ENCODE measurements at regions not wholly inside any gene's neighbourhood (a gene's known extent, or its start where the extent isn't known, plus 50 kb on each side); places are given as distances from the start of the nearest gene placed in this dataset.

DNA sequence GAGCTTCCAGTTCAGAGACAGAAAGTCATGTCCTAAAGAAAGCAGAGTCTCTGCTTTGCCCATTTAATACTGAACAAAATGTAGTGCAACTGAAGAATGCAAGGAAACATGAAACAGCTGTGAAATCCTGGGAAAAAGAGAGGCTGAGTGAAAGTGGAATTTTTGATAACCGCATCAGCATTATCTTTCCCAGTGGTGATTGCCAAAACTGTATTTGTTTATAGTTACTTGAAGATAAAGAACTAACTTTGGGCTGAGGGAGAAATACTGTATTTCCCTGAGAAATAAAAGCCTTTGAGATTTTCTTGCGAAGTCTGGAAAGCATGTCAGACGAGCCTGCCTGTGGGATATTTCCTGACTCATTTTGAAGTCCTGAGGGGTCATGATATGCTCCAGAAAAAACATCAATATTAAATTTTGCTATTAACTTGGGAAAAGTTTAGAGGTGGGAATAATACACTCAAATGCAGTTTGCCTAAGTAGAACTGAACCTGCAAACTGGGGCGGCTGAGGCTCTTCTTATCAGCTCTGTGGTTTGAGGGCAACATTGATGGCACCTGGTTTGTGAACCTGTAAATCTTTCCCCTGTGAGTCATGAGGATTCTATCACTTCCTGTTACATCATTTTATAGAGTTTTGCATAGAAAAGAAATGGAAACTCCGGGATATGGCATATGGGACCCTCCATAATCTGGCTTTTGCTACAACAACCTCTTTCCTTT, 855.3 kb downstream of the MCTP2 start:
- DNase-seq = peak; percentile 45

GRCh38 chr15:95087253-95087609, 855.9 kb downstream of the MCTP2 start:
- peak; percentile 3 for DNase-seq

DNA sequence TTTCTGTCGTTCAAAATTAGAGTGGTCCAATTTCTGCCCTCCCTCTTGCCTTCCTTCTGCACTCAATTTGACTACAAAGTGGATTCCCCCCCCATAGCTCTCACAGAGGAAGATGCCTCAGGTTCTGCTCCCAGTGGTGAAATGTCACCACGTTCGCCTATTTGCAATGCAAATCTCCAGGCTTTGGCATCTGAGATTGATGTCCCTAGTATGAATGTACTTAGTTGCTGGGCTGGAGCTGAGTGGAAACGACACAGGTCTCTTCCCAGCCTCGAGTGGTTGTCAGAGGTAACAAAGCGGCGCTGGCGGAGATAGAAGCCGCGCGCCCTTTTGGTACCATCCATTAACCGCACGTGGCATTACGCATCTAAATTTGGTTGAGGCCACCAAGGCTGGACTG, 860.1 kb downstream of the MCTP2 start:
- no peak for DNase-seq

DNA sequence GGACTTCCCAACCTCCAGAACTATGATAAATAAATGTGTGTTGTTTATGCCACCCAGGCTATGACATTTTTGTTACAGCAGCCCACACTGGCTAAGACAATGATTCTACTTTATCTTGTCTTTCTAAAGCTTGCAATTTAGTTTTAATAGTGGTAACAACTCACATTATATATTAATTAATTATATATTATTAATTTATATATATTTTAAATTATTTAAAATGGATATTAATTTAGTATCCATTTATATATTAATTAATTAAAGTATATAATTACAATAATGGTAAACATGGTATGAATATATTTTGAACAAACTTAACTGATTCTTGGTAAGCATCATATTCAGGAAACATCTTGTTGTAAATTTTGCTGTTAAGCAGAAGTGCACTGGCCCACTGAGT, 863.9 kb downstream of the MCTP2 start:
- no peak for DNase-seq

- no peak for DNase-seq
Observed at GRCh38 chr15:95096651-95097050, 865.3 kb downstream of the MCTP2 start.

DNA sequence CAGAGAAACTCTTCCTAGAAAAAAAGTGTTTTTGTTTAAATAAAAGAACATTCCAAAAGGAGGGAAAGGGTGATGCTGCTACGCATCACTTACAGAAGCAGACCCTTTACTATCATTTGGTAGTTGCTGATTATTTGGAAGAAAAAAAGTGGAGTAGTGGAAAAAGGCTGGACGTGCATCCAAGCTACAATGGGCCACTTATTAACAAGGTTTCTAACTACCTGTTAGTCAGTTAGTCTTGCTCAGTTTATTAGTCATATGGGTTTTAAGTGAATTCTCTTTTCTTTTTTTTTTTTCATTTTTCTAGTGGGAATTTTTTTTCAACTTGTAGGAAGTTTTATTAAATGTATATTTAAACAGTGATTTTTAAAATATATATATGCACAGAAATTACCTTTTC, 866.0 kb downstream of the MCTP2 start:
- DNase-seq = no peak

DNA sequence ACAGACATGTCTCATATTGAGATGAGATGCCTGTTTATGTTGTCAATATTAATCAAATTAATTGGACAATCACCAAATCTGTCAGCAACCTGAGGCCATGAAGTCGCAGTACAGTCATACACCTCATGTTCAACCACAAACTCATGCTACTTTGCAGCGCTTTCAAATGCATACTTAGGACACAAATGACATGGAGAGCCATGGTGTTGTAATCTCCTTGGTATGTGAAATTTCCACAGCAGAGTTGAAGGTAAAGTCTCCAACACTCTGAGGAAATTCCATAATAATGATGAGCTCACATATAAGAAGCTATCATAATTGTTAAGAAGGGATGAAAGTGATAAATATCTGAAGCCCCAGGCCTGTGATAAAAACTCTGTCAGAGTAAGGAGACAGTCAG, 873.9 kb downstream of the MCTP2 start:
- DNase-seq = peak; percentile 84

GRCh38 chr15:95106801-95107200, 875.4 kb downstream of the MCTP2 start:
- no peak for DNase-seq

DNA sequence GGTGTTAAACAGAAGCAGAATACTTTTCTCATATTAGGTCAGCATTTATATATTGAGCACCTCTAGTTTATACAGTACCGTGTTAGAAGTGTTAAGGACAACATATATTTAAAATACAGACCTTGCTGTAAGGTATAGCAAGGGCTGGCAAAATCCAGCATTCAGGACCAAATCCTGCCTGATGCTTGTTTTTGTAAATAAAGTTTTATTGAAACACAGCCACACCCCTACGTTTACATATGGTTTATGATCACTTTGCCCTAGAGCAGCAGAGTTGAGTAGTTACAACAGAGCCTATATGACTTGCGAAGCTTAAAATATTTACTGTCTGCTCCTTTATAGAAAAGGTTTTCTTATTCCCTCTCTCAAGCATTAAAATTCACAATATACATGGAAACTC, 877.3 kb downstream of the MCTP2 start:
- DNase-seq = no peak

DNA sequence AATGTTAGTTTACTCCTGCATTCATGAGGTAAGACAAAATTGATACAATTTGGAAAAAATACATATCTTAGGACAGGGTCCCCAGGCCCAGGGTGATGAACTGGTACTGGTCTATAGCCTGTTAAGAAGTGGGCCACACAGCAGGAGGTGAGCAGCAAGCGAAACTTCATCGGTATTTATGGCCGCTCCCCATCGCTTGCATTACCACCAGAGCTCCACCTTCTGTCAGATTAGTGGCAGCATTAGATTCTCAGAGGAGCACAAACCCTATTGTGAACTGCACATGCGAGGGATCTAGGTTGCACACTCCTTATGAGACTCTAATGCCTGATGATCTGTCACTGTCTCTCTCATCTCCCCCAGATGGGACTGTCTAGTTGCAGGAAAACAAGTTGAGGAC, 880.6 kb downstream of the MCTP2 start:
- no peak for DNase-seq

DNA sequence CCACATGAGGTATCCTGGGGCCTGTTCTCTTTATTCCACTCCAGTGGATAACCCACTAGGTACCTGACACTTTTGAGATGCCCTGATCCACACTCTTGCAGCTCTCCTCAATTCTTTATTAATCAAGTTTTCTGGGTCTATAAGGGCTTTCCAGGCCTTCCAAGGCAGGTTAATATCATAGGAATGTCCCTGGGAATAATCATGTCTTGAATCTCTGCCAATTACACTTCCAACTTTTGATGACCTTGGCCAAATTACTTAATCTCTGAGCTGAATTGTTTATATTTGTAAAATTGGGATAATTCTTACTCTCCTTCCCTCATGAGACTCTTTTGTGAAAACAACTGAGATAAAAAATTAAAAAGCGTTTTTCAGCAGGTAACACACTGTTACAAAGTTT, 881.7 kb downstream of the MCTP2 start:
- no peak for DNase-seq

GRCh38 chr15:95119041-95119610, 887.8 kb downstream of the MCTP2 start:
- DNase-seq = no peak

- no peak for DNase-seq
Observed at GRCh38 chr15:95120595-95120994, 889.2 kb downstream of the MCTP2 start.

- no peak for DNase-seq
Observed at GRCh38 chr15:95121191-95121590, 889.8 kb downstream of the MCTP2 start.

DNA sequence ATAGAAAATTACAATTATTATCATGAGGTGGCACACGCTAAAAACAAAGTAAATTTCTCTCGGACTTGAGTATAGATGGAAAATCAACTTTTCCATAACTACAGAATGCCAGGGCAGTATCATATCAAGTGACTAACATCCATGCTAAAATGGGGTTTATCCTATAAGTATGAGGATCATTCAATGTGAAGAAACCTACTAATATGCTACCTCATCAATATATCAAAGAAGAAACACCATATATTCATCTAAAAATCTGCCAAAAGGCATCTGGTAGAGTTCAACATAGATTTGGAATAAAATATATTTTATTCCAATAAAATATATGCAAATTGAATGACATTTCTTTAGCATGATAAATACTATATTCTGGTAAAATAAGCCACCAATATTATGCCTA, 894.4 kb downstream of the MCTP2 start:
- DNase-seq = no peak

GRCh38 chr15:95127356-95127755, 896.0 kb downstream of the MCTP2 start:
- peak; percentile 76 for DNase-seq

GRCh38 chr15:95129574-95129973, 898.2 kb downstream of the MCTP2 start:
- DNase-seq = peak; percentile 17

DNA sequence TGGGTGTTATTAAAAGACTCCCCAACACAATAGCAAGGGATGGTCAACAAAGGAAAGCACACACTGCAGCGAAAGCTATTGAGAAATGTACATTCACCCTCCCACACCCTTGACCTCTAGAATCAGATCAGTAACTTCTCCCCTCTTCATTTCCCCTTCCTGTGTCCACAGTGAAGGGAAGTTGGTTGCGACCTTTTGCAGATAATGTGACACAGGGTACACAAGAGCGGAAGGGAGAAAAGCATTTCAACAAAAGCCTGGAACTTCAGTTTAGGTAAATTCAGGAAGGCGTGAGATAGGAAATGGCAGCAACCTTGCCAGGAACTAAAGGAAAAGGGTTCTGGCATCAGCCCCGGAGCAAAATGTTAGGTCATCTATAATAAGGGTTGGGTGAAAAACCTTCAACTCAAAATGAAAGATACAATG, 899.8 kb downstream of the MCTP2 start:
- DNase-seq = no peak

GRCh38 chr15:95132774-95133173, 901.4 kb downstream of the MCTP2 start:
- peak; percentile 95 for DNase-seq

GRCh38 chr15:95134431-95135110, 903.2 kb downstream of the MCTP2 start:
- DNase-seq = peak; percentile 78

- DNase-seq = peak; percentile 21
Observed at GRCh38 chr15:95138604-95139270, 907.4 kb downstream of the MCTP2 start.

- peak; percentile 59 for DNase-seq
Observed at GRCh38 chr15:95141486-95141885, 910.1 kb downstream of the MCTP2 start.

DNA sequence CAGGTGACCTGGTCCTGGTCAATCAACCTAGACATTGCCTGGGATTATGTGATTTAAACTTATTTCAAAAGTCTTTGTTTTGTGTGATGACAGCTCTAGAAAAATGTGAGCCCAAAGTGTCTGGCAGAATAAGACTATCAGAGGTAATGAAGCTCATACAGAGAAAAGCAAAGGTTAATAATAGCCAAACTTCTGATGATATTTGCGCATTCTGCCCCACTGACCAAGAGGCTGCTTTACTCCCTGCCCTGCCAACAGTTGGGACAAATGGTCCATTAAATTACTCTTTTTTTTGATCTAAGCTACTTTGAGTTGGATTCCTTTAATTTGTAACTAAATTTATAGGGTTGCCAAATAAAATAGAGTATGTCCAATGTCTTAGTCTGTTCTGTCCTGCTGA, 911.2 kb downstream of the MCTP2 start:
- no peak for DNase-seq

DNA sequence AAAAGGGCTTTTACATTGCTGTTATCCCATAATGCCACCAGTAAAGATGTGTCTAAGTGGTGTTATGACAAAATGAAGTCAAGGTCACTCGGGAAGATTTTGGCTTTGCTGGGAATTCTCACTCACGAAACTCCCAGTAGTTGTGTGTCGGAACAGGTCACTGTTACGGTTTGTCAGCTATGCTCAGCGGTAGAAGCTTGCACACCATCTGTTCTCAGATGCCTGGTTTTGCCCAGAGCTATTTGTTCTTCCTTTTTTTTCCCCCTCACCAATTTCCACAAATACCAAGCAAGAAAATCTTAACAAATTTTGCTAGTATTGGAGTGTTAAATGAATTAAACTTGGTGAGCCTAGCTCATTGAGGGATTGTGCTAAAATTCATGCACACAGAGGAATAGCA, 915.1 kb downstream of the MCTP2 start:
- no peak for DNase-seq
